Muscle of arm (tissue), 1 donor: ENCODE measurements at regions not wholly inside any gene's neighbourhood (a gene's known extent, or its start where the extent isn't known, plus 50 kb on each side); places are given as distances from the start of the nearest gene placed in this dataset.
"Not testable (repeated sequence)": the region's sequence is repeated elsewhere in the genome, so short reads cannot be mapped to it uniquely, and the experiment has no call there.

Source experiments
- DNase-seq: peaks from one replicate; pipeline ENCODE4 v3.0.0-alpha.2; 2013

- no peak for DNase-seq
Observed at GRCh38 chr16:76816475-76816874, 374.5 kb upstream of the MON1B start.

- peak; percentile 77 for DNase-seq
Observed at GRCh38 chr16:76818606-76819181, 372.3 kb upstream of the MON1B start.

- DNase-seq, result no peak
Observed at GRCh38 chr16:76819226-76819916, 371.6 kb upstream of the MON1B start.

- DNase-seq, result peak; percentile 41
Observed at GRCh38 chr16:76824221-76824620, 366.8 kb upstream of the MON1B start.

GRCh38 chr16:76824791-76825190, 366.2 kb upstream of the MON1B start:
- no peak for DNase-seq

- peak; percentile 76 for DNase-seq
Observed at GRCh38 chr16:76835339-76835738, 355.7 kb upstream of the MON1B start.

GRCh38 chr16:76835779-76836300, 355.1 kb upstream of the MON1B start:
- peak; percentile 79 for DNase-seq

- no peak for DNase-seq
Observed at GRCh38 chr16:76837872-76838271, 353.1 kb upstream of the MON1B start.

- no peak for DNase-seq
Observed at GRCh38 chr16:76854234-76854633, 336.8 kb upstream of the MON1B start.

- no peak for DNase-seq
Observed at GRCh38 chr16:76856112-76856511, 334.9 kb upstream of the MON1B start.

GRCh38 chr16:76857402-76857801, 333.6 kb upstream of the MON1B start:
- DNase-seq, result no peak

GRCh38 chr16:76862901-76863300, 328.1 kb upstream of the MON1B start:
- DNase-seq, result peak; percentile 20

- DNase-seq, result no peak
Observed at GRCh38 chr16:76866994-76867393, 324.0 kb upstream of the MON1B start.

- no peak for DNase-seq
Observed at GRCh38 chr16:76875898-76876297, 315.1 kb upstream of the MON1B start.

GRCh38 chr16:76879420-76879819, 311.6 kb upstream of the MON1B start:
- no peak for DNase-seq

- DNase-seq, result not testable (repeated sequence)
Observed at GRCh38 chr16:76880523-76880922, 310.5 kb upstream of the MON1B start.

- DNase-seq, result no peak
Observed at GRCh38 chr16:76882105-76882504, 308.9 kb upstream of the MON1B start.

- no peak for DNase-seq
Observed at GRCh38 chr16:76883076-76883475, 307.9 kb upstream of the MON1B start.

GRCh38 chr16:76885776-76886537, 305.0 kb upstream of the MON1B start:
- no peak for DNase-seq

- DNase-seq, result no peak
Observed at GRCh38 chr16:76897816-76898215, 293.2 kb upstream of the MON1B start.

GRCh38 chr16:76899767-76900166, 291.2 kb upstream of the MON1B start:
- peak; percentile 6 for DNase-seq

- no peak for DNase-seq
Observed at GRCh38 chr16:76900285-76901263, 290.4 kb upstream of the MON1B start.
